Neuronal stem cell (in vitro differentiated cells): ENCODE measurements at regions not wholly inside any gene's neighbourhood (a gene's known extent, or its start where the extent isn't known, plus 50 kb on each side); places are given as distances from the start of the nearest gene placed in this dataset.

Source experiments
- DNase-seq: peaks from one replicate; pipeline ENCODE4 v3.0.0-alpha.2; 2013; ENCODE audit warnings: low spot score
- H2AFZ ChIP-seq: one replicate; pipeline ENCODE4 v1.6.1; 2013; ENCODE audit warnings: mild to moderate bottlenecking, low read length, inconsistent platforms
- H2AK5ac ChIP-seq: 2 replicates; pipeline ENCODE4 v1.6.1; 2013; ENCODE audit warnings: low read depth, mild to moderate bottlenecking, inconsistent platforms, low read length, moderate library complexity, mixed read lengths
- H2BK120ac ChIP-seq: 2 replicates; pipeline ENCODE4 v1.6.1; 2013; ENCODE audit warnings: low read depth, mild to moderate bottlenecking, inconsistent platforms, low read length, moderate library complexity, mixed read lengths
- H2BK12ac ChIP-seq: one replicate; pipeline ENCODE4 v1.6.1; 2013; ENCODE audit warnings: low read length, inconsistent platforms
- H2BK15ac ChIP-seq: 2 replicates; pipeline ENCODE4 v1.6.1; 2013; ENCODE audit warnings: mild to moderate bottlenecking, low read length, inconsistent platforms, mixed read lengths
- H2BK5ac ChIP-seq: one replicate; pipeline ENCODE4 v1.6.1; 2013; ENCODE audit warnings: inconsistent platforms, mild to moderate bottlenecking, low read length, moderate library complexity
- H3K14ac ChIP-seq: one replicate; pipeline ENCODE4 v1.6.1; 2013; ENCODE audit warnings: low read length, inconsistent platforms
- H3K18ac ChIP-seq: 2 replicates; pipeline ENCODE4 v1.6.1; 2013; ENCODE audit warnings: low read length, inconsistent platforms
- H3K23ac ChIP-seq: 2 replicates; pipeline ENCODE4 v1.6.1; 2013; ENCODE audit warnings: low read depth, mild to moderate bottlenecking, mixed read lengths, low read length, inconsistent platforms; ENCODE audit not compliant: poor library complexity
- H3K27ac ChIP-seq: replicated peaks from 3 replicates; pipeline ENCODE4 v1.5.1; 2013; ENCODE audit warnings: low read length, inconsistent platforms
- H3K27me3 ChIP-seq, 3 experiments: 2 replicates each; pipeline ENCODE4 v1.6.1; 2013; ENCODE audit warnings: low read length in 3 of 3, mild to moderate bottlenecking in 2 of 3, inconsistent platforms in 1 of 3, low read depth in 1 of 3, mixed read lengths in 1 of 3, moderate library complexity in 1 of 3; ENCODE audit not compliant: control insufficient read depth in 3 of 3, insufficient read depth in 3 of 3
- H3K36me3 ChIP-seq, 2 donors: replicated peaks in 1 of 2; 2 replicates each; pipeline ENCODE4 v1.6.1; 2013; ENCODE audit warnings: low read length in 2 of 2; ENCODE audit not compliant: control insufficient read depth in 2 of 2, insufficient read depth in 2 of 2
- H3K4ac ChIP-seq: 2 replicates; pipeline ENCODE4 v1.6.1; 2013; ENCODE audit warnings: inconsistent platforms, mild to moderate bottlenecking, low read length, moderate library complexity
- H3K4me1 ChIP-seq, 2 donors: 1 replicate in 1 of 2; 2 replicates in 1 of 2; pipeline ENCODE4 v1.6.1; 2013; ENCODE audit warnings: low read length in 2 of 2, low read depth in 1 of 2; ENCODE audit not compliant: control insufficient read depth in 2 of 2, insufficient read depth in 1 of 2
- H3K4me2 ChIP-seq: one replicate; pipeline ENCODE4 v1.6.1; 2013; ENCODE audit warnings: mild to moderate bottlenecking, low read length, inconsistent platforms; ENCODE audit not compliant: insufficient read depth, poor library complexity, severe bottlenecking
- H3K4me3 ChIP-seq, 2 donors: 2 replicates each; pipeline ENCODE4 v1.5.1; 2013; ENCODE audit warnings: low read length in 2 of 2, mild to moderate bottlenecking in 2 of 2, inconsistent platforms in 1 of 2, moderate library complexity in 1 of 2
- H3K79me1 ChIP-seq: one replicate; pipeline ENCODE4 v1.6.1; 2013; ENCODE audit warnings: low read depth, mild to moderate bottlenecking, inconsistent platforms, low read length, moderate library complexity
- H3K9ac ChIP-seq: one replicate; pipeline ENCODE4 v1.6.1; 2013; ENCODE audit warnings: mild to moderate bottlenecking, low read depth, low read length, inconsistent platforms; ENCODE audit not compliant: poor library complexity
- H3K9me3 ChIP-seq, 2 donors: replicated peaks in 1 of 2; 2 replicates each; pipeline versions ENCODE3 to v1.6.1; 2013; ENCODE audit warnings: low read length in 2 of 2, mild to moderate bottlenecking in 2 of 2, inconsistent platforms in 1 of 2, low read depth in 1 of 2, mixed read lengths in 1 of 2, moderate library complexity in 1 of 2; ENCODE audit not compliant: control insufficient read depth in 2 of 2, insufficient read depth in 1 of 2
- H4K8ac ChIP-seq: one replicate; pipeline ENCODE4 v1.6.1; 2013; ENCODE audit warnings: low read depth, mild to moderate bottlenecking, inconsistent platforms, low read length, moderate library complexity
- H4K91ac ChIP-seq: one replicate; pipeline ENCODE4 v1.6.1; 2013; ENCODE audit warnings: low read length, low read depth, mild to moderate bottlenecking, inconsistent platforms; ENCODE audit not compliant: poor library complexity
- WGBS, 2 donors: extraction: QIAGEN DNeasy Blood & Tissue Kit; methylation state at CpG; one replicate each; pipeline ENCODE4 v1.1.7; 2013; ENCODE audit warnings: missing lambda C conversion rate in 2 of 2, mixed read lengths in 1 of 2; ENCODE audit not compliant: insufficient read length in 2 of 2, insufficient replicate concordance in 1 of 2; ENCODE audit errors: extremely low coverage in 2 of 2; 5-methylcytosine and 5-hydroxymethylcytosine counted together

DNA sequence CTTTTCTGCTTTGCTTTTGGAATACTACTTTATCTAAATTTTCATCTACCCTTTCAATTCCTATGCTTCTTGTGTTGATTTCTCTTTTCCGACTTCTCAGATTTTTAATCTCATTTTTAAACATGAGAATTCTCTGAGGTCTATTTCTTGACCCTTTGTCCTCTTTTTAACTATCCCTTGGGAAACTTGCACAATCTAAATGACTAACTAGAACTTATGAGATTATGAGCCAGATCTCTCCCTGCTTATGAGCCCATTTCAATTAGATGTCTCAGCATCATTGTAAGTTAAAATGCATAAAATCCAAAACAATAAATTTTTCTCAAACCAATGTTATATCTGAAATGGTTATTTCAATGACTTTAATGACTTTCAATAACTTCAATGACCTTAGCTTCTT, 296.9 kb upstream of the AGTR1 start:
- WGBS, 2 donors = no CpG with 5 or more reads among the region's 1 CpG
- no peaks in the 10 kb centered on the region for H3K79me1 ChIP-seq

DNA sequence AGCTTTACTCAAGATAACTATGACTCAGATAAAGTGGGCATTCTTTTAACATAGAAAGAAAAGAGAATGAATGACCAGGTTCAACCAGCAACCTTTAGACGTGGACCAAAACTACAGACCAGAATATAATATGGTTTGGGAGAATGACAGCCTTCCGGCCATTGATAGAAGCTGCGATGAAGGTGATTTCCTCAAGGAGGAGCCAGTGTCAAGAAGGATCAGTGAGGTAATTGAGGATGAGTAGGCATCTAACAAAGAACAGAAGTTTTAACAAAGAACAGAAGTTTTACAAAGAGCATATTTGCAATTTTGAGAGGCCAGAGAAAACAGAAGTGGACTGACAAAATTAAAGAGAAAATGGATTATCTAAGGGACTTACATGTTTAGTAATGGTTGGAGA, 289.0 kb upstream of the AGTR1 start:
- no peak overlapping the region for H3K4ac ChIP-seq
- H2AFZ ChIP-seq = no peak overlapping the region
- H3K18ac ChIP-seq = no peak overlapping the region
- no peak overlapping the region for H3K27ac ChIP-seq
- no peak overlapping the region for H3K9ac ChIP-seq
- no peaks in the 10 kb centered on the region for H3K79me1 ChIP-seq
- H3K4me2 ChIP-seq = no peak overlapping the region
- DNase-seq = no peak
- no peak overlapping the region for H4K8ac ChIP-seq
- H3K4me1 ChIP-seq = no peaks in the 10 kb centered on the region
- H3K4me3 ChIP-seq = no peak overlapping the region
- no peak overlapping the region for H2BK12ac ChIP-seq
- no peak overlapping the region for H2BK5ac ChIP-seq
- H3K14ac ChIP-seq = no peak overlapping the region
- no peak overlapping the region for H4K91ac ChIP-seq
- H3K23ac ChIP-seq = no peak overlapping the region
- H3K9me3 ChIP-seq = peaks cover 2 to 8% of the 10 kb centered on the region in 2 donors
- H2BK120ac ChIP-seq = no peak overlapping the region
- no peak overlapping the region for H2BK15ac ChIP-seq
- H2AK5ac ChIP-seq = no peak overlapping the region
- WGBS, 2 donors = no CpG with 5 or more reads among the region's 3 CpGs
- no peaks in the 10 kb centered on the region for H3K27me3 ChIP-seq
- H3K36me3 ChIP-seq = no peaks in the 10 kb centered on the region

More for the DNA sequence above, 296.9 kb upstream of the AGTR1 start:
- Histone ChIP-seq H2BK12ac (no peak overlapping the region), H3K27me3 (no peaks in the 10 kb centered on the region), H2BK120ac (no peak overlapping the region), H3K36me3 (no peaks in the 10 kb centered on the region), H3K4me1 (no peaks in the 10 kb centered on the region), H4K91ac (no peak overlapping the region), H3K9ac (no peak overlapping the region), H2BK15ac (no peak overlapping the region), H2AK5ac (no peak overlapping the region), H3K4me3 (no peak overlapping the region), H3K23ac (no peak overlapping the region), H3K18ac (no peak overlapping the region), H3K4ac (no peak overlapping the region), H3K14ac (no peak overlapping the region), H3K4me2 (no peak overlapping the region), H3K27ac (no peak overlapping the region), H2BK5ac (no peak overlapping the region), H3K9me3 (no peaks in the 10 kb centered on the region), H2AFZ (no peak overlapping the region), H4K8ac (no peak overlapping the region)
- DNase-seq = no peak

DNA sequence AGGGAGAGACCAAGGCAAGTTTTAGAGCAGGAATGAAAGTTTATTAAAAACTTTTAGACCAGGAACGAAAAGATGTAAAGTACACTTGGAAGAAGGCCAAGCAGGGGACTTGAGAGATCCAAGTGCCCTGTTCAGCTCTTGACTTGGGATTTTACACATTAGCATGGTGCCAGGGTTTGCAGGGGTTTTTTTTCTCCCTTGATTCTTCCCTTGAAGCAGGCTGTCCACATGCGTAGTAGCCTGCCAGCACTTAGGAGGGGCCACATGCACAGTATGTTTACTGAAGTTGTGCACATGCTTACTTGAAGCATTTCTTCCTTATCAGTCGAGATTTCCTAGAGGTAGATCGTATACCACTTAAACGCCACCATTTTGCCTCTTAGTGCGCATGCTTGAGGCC, 277.5 kb upstream of the AGTR1 start:
- no peak for DNase-seq
- Histone ChIP-seq H3K14ac (no peak overlapping the region), H3K36me3 (no peaks in the 10 kb centered on the region), H2BK12ac (no peak overlapping the region), H3K23ac (no peak overlapping the region), H4K91ac (no peak overlapping the region), H2BK15ac (no peak overlapping the region), H3K4me3 (peak overlapping the region in 1 of 2 donors; percentile 49), H4K8ac (no peak overlapping the region), H3K4ac (no peak overlapping the region), H2BK5ac (no peak overlapping the region), H2BK120ac (no peak overlapping the region), H2AK5ac (no peak overlapping the region), H3K9me3 (no peaks in the 10 kb centered on the region), H3K27me3 (no peaks in the 10 kb centered on the region), H3K27ac (no peak overlapping the region), H3K4me1 (no peaks in the 10 kb centered on the region), H3K4me2 (no peak overlapping the region), H3K79me1 (no peaks in the 10 kb centered on the region), H3K9ac (no peak overlapping the region), H3K18ac (no peak overlapping the region), H2AFZ (peak overlapping the region; percentile 29)
- no CpG with 5 or more reads among the region's 6 CpGs for WGBS, 2 donors

DNA sequence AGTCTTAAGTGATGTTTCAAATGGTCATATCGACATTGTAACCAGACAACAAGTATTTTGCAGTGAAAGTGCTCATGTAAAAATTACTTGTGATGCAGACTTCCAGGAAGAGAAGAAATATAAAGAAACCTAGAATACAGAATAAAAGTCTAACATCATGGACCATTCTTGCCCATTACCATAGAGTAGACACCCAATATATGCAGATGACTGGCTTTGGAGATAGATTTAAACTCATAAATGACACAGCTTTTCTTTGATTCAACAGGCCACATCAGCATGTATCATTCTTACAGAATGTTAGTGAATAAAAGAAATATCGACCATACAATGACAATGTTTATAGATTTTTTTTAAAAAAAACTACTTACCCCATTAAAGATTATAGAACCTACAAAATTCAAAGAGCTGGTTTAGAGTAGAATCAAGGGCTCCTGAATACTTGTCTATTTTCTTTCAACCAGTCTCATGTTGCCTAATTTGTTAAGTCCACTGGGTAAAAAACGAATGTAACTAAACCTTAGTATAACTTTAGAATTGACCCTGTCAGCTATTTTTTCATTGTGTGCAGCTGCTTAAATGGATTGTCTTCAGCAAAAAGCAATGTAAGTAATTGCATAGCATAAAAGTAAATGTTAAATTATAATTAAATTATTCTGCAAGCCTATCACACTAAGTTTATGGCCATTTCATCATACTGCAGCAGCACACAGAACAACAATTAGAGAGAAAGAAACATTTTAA, 268.7 kb upstream of the AGTR1 start:
- Histone ChIP-seq H3K4me2 (no peak overlapping the region), H2AK5ac (no peak overlapping the region), H2BK120ac (no peak overlapping the region), H3K36me3 (no peaks in the 10 kb centered on the region), H3K4me3 (no peak overlapping the region), H3K4me1 (no peaks in the 10 kb centered on the region), H2BK5ac (no peak overlapping the region), H4K8ac (no peak overlapping the region), H2BK15ac (no peak overlapping the region), H3K79me1 (no peaks in the 10 kb centered on the region), H3K27me3 (no peaks in the 10 kb centered on the region), H2BK12ac (no peak overlapping the region), H3K27ac (no peak overlapping the region), H3K18ac (no peak overlapping the region), H3K9me3 (no peaks in the 10 kb centered on the region), H3K23ac (no peak overlapping the region), H3K9ac (no peak overlapping the region), H3K14ac (no peak overlapping the region), H2AFZ (no peak overlapping the region), H3K4ac (no peak overlapping the region), H4K91ac (no peak overlapping the region)
- no peak for DNase-seq
- WGBS, 2 donors = no CpG with 5 or more reads among the region's 3 CpGs
